Transverse colon (tissue), 4 donors: ENCODE measurements at regions not wholly inside any gene's neighbourhood (a gene's known extent, or its start where the extent isn't known, plus 50 kb on each side); places are given as distances from the start of the nearest gene placed in this dataset.

Experiments
- DNase-seq: peaks from one replicate; pipeline ENCODE4 v3.0.0-alpha.2; 2019
- H3K27ac ChIP-seq, 4 donors: fragments of 200-600 bp; sonication (generic); 2 replicates each; pipeline ENCODE4 v1.5.1; 2016 to 2018; ENCODE audit warnings: inconsistent platforms in 4 of 4
- H3K27me3 ChIP-seq: fragments of 200-600 bp; sonication (generic); 2 replicates; pipeline ENCODE4 v1.5.1; 2017; ENCODE audit warnings: inconsistent platforms
- H3K36me3 ChIP-seq, 4 donors: fragments of 200-600 bp; sonication (generic); 2 replicates each; pipeline ENCODE4 v1.5.1; 2017 to 2019; ENCODE audit warnings: inconsistent platforms in 4 of 4
- H3K4me1 ChIP-seq, 4 donors: fragments of 200-600 bp; sonication (generic); 2 replicates each; pipeline ENCODE4 v1.5.1; 2017 to 2020; ENCODE audit warnings: inconsistent platforms in 4 of 4
- H3K4me3 ChIP-seq, 4 donors: fragments of 200-600 bp; sonication (generic); 1 replicate in 1 of 4; 2 replicates in 3 of 4; pipeline versions ENCODE4 v1.5.1 to v1.6.1; 2017 to 2019; ENCODE audit warnings: inconsistent platforms in 4 of 4
- H3K9me3 ChIP-seq, 2 donors: fragments of 200-600 bp; sonication (generic); 2 replicates each; pipeline ENCODE4 v1.5.1; 2017 to 2019; ENCODE audit warnings: inconsistent platforms in 2 of 2
- EP300 ChIP-seq: sonication (generic); formaldehyde crosslinking; IDR thresholded peaks from one replicate; pipeline ENCODE4 v1.6.1; 2017; ENCODE audit warnings: antibody characterized with exemption, low read depth
- POLR2A ChIP-seq: fragments of 450-650 bp; IDR thresholded peaks from one replicate; pipeline ENCODE4 v1.6.1; 2016; ENCODE audit warnings: antibody characterized with exemption, mild to moderate bottlenecking, moderate library complexity
- POLR2AphosphoS5 ChIP-seq, 3 donors: sonication (generic); formaldehyde crosslinking; IDR thresholded peaks; one replicate each; pipeline ENCODE4 v1.6.1; 2016; ENCODE audit warnings: antibody characterized with exemption in 3 of 3
- WGBS, 2 donors: methylation state at CpG; one replicate each; pipeline ENCODE4 v1.1.5; 2018; ENCODE audit warnings: low coverage in 1 of 2; 5-methylcytosine and 5-hydroxymethylcytosine counted together
- in situ Hi-C, 4 donors: fragments of 200-750 bp; cut with MboI; loops; one replicate each; pipeline versions ENCODE4 v1.15.0 to v1.15.1; 2017; ENCODE audit warnings: low sequenced_read_pairs in 3 of 4, low pct_ligation_motif_present in 1 of 4, low pct_unique_long_range_greater_than_20kb in 1 of 4
- intact Hi-C: fragments of 100-400 bp; cut with DNase I; formaldehyde crosslinking; loops from one replicate; pipeline ENCODE4 v1.15.1; 2023; ENCODE audit warnings: low total_unique reads
- TF ChIP-seq, protein P1 (sequence below), 5 experiments: fragments of 200-600 bp in 3 of 5; fragments of 450-650 bp in 2 of 5; sonication (generic) in 3 of 5; IDR thresholded peaks; 1 replicate in 2 of 5; 2 replicates in 3 of 5; pipeline ENCODE4 v1.5.1; 2016 to 2017; ENCODE audit warnings: antibody characterized with exemption in 5 of 5, inconsistent platforms in 3 of 5, mild to moderate bottlenecking in 2 of 5, moderate library complexity in 1 of 5

DNA sequence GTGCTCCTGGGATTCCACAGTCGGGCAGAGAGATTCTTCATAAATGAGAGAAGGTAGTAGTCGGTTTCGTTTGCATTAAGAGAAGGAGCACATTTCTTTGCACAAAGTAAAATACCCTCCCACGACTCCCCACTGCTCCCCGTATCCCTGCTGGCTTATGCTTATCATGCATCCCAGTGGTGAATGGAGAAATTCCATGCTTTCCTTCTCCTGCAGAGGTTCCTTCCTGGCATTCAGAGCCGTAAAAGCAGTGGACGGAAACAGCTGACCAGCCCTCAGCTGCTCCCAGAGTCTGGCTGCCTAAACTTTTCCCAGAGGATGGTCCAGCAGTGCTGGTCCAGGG lies 93.1 kb downstream of the C9orf152 start:
- peaks cover 5 to 19% (median 12%) of the 10 kb centered on the region in 4 donors for H3K4me1 ChIP-seq
- TF ChIP-seq, protein P1, sequence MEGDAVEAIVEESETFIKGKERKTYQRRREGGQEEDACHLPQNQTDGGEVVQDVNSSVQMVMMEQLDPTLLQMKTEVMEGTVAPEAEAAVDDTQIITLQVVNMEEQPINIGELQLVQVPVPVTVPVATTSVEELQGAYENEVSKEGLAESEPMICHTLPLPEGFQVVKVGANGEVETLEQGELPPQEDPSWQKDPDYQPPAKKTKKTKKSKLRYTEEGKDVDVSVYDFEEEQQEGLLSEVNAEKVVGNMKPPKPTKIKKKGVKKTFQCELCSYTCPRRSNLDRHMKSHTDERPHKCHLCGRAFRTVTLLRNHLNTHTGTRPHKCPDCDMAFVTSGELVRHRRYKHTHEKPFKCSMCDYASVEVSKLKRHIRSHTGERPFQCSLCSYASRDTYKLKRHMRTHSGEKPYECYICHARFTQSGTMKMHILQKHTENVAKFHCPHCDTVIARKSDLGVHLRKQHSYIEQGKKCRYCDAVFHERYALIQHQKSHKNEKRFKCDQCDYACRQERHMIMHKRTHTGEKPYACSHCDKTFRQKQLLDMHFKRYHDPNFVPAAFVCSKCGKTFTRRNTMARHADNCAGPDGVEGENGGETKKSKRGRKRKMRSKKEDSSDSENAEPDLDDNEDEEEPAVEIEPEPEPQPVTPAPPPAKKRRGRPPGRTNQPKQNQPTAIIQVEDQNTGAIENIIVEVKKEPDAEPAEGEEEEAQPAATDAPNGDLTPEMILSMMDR (IDR thresholded peaks at IDR 0.05): no peak
- no peak for TF ChIP-seq POLR2A
- no peak for TF ChIP-seq POLR2AphosphoS5 (IDR thresholded peaks at IDR 0.05)
- TF ChIP-seq EP300: no peak
- intact Hi-C loops: no loop called here
- no peak for DNase-seq
- 76 to 77% methylated on average over 5 to 7 of the region's 7 CpGs for WGBS, 2 donors
- no peaks in the 10 kb centered on the region for H3K36me3 ChIP-seq
- in situ Hi-C loops: no loop called here
- H3K4me3 ChIP-seq: no peak overlapping the region
- peak overlapping the region; percentile 4 to 42 (median 18) for H3K27ac ChIP-seq
- no peaks in the 10 kb centered on the region for H3K27me3 ChIP-seq
- no peaks in the 10 kb centered on the region for H3K9me3 ChIP-seq

DNA sequence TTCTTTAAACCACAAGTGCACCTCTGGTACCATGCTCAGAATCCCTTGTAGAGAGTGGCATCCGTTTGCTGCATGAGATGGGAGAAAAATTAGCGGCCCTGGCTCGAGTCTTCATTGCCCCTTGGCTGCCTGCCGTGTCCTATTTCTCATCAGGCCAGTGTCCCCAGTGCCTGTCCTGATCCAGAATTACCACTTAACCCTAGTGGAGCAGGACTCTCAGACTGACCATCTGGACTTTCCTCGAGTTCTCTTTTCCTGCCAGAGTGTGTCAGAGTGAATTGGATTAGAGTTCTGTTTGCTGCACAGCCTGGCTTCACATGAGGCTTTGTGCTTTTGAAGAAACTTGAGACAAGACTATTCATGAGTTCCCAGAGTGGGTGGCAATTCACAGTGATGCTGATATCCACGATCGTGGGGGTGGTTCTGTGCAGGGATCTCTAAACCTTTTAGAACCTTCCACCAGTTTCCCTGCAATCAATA lies 92.6 kb downstream of the C9orf152 start:
- H3K36me3 ChIP-seq: no peaks in the 10 kb centered on the region
- H3K4me1 ChIP-seq: peaks cover 5 to 19% (median 12%) of the 10 kb centered on the region in 4 donors
- 60 to 64% methylated on average over 2 to 7 of the region's 7 CpGs for WGBS, 2 donors
- H3K9me3 ChIP-seq: no peaks in the 10 kb centered on the region
- H3K4me3 ChIP-seq: no peak overlapping the region
- intact Hi-C loops: no loop called here
- no peaks in the 10 kb centered on the region for H3K27me3 ChIP-seq
- TF ChIP-seq, protein P1 (IDR thresholded peaks at IDR 0.05): no peak
- no peak for TF ChIP-seq EP300
- TF ChIP-seq POLR2A: no peak
- peak in 1 of 3 donors; percentile 4 for TF ChIP-seq POLR2AphosphoS5 (IDR thresholded peaks at IDR 0.05)
- in situ Hi-C loops: no loop called here
- H3K27ac ChIP-seq: peak overlapping the region; percentile 4 to 42 (median 18)
- DNase-seq: no peak

DNA sequence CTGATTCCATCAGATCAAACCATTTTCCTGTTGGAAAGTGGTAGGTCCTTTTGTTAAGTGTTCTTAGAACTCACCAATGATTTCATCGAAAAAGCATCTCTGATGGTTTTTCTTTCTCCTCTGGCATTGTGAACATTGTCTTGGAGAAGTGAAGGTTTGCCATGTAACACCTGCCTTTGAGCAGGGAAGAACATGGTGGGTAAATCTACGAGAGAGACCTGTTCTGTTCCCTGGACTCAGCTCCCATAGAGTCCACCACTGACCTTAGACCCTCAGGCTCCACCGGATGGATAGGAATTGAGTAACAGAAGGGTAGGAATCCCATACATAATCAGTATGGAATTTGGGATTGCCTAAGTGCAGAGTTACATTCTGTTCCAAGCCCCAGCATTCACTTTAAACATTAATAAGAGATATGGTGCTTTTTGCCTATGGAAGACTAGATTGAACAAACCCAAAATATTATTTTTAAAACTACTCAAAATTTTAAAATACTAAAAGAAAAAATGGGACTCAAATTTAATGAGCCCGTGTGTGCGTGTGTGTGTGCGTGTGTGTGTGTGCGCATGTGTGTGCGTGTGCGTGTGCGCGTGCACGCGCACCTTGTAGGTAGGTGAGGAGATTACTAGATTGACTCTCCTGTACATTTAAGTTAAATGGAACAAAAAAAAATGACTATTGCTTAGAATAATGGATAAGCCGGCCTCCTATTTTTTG lies 92.0 kb downstream of the C9orf152 start:
- H3K27me3 ChIP-seq: no peaks in the 10 kb centered on the region
- H3K4me1 ChIP-seq: peaks cover 5 to 22% (median 12%) of the 10 kb centered on the region in 4 donors
- peak overlapping the region in 3 of 4 donors; percentile 4 to 42 (median 10) for H3K27ac ChIP-seq
- no peak for DNase-seq
- H3K9me3 ChIP-seq: no peaks in the 10 kb centered on the region
- WGBS, 2 donors: 87 to 89% methylated on average over 11 to 14 of the region's 14 CpGs
- TF ChIP-seq EP300: no peak
- TF ChIP-seq, protein P1 (IDR thresholded peaks at IDR 0.05): no peak
- TF ChIP-seq POLR2AphosphoS5 (IDR thresholded peaks at IDR 0.05): no peak
- no peak for TF ChIP-seq POLR2A
- intact Hi-C loops (no loop called here), in situ Hi-C loops (no loop called here)
- H3K36me3 ChIP-seq: no peaks in the 10 kb centered on the region
- H3K4me3 ChIP-seq: no peak overlapping the region

DNA sequence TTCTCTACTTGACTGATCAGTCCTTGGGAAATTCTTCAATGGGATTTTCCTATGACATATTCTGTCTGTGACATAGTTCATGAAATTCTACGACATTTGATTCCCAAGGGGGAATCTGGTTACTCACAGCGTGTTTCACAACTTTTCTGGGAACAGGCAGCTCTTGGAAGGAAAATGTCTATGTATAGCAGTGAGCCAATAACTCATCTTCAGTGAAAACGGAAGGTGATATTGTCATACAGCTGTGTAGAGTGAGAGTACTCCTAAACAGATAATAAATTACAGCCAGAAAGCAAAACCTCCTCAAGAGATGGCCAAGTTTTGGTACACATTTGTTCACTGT lies 91.4 kb downstream of the C9orf152 start:
- DNase-seq: no peak

More for the DNA sequence above, 91.4 kb downstream of the C9orf152 start:
- peaks cover 5 to 22% (median 12%) of the 10 kb centered on the region in 4 donors for H3K4me1 ChIP-seq
- in situ Hi-C loops (no loop called here), intact Hi-C loops (no loop called here)
- TF ChIP-seq EP300: peak; percentile 49
- no peak for TF ChIP-seq POLR2A
- TF ChIP-seq, protein P1 (IDR thresholded peaks at IDR 0.05): no peak
- TF ChIP-seq POLR2AphosphoS5 (IDR thresholded peaks at IDR 0.05): peak; percentile 61 to 81 (median 76)
- no peaks in the 10 kb centered on the region for H3K36me3 ChIP-seq
- H3K9me3 ChIP-seq: no peaks in the 10 kb centered on the region
- WGBS, 2 donors: 59 to 68% methylated on average over 3 of the region's 3 CpGs
- H3K27ac ChIP-seq: peak overlapping the region in 2 of 4 donors; percentile 4 to 43
- no peaks in the 10 kb centered on the region for H3K27me3 ChIP-seq
- H3K4me3 ChIP-seq: no peak overlapping the region
